Trophoblast cell (in vitro differentiated cells and primary cell): ENCODE measurements at regions not wholly inside any gene's neighbourhood (a gene's known extent, or its start where the extent isn't known, plus 50 kb on each side); places are given as distances from the start of the nearest gene placed in this dataset.
A peak's percentile ranks its signal among the peaks of the same experiment; 100 is the strongest.

Experiments used
- DNase-seq, 2 donors: peaks; one replicate each; pipeline ENCODE4 v3.0.0-alpha.2; 2016
- H2AFZ ChIP-seq: 2 replicates; pipeline ENCODE4 v1.6.1; 2013; ENCODE audit warnings: low read length, moderate library complexity, mild to moderate bottlenecking; ENCODE audit not compliant: insufficient read depth, poor library complexity
- H2AK5ac ChIP-seq: 2 replicates; pipeline ENCODE4 v1.6.1; 2013; ENCODE audit warnings: mild to moderate bottlenecking, low read length
- H2BK120ac ChIP-seq: 2 replicates; pipeline ENCODE4 v1.6.1; 2013; ENCODE audit warnings: low read length, mild to moderate bottlenecking, moderate library complexity; ENCODE audit not compliant: insufficient read depth, poor library complexity
- H2BK12ac ChIP-seq: 2 replicates; pipeline ENCODE4 v1.6.1; 2013; ENCODE audit warnings: mild to moderate bottlenecking, low read length, moderate library complexity
- H2BK5ac ChIP-seq: 2 replicates; pipeline ENCODE4 v1.6.1; 2013; ENCODE audit warnings: low read length, low read depth, moderate library complexity, mild to moderate bottlenecking; ENCODE audit not compliant: poor library complexity
- H3K14ac ChIP-seq: 2 replicates; pipeline ENCODE4 v1.6.1; 2013; ENCODE audit warnings: mild to moderate bottlenecking, low read length
- H3K18ac ChIP-seq: 2 replicates; pipeline ENCODE4 v1.6.1; 2013; ENCODE audit warnings: mild to moderate bottlenecking, low read length
- H3K23ac ChIP-seq: 2 replicates; pipeline ENCODE4 v1.6.1; 2013; ENCODE audit warnings: low read length
- H3K27ac ChIP-seq: 2 replicates; pipeline ENCODE4 v1.5.1; 2013; ENCODE audit warnings: low read depth, mild to moderate bottlenecking, inconsistent platforms, low read length, moderate library complexity
- H3K27me3 ChIP-seq: 2 replicates; pipeline ENCODE4 v1.6.1; 2013; ENCODE audit warnings: inconsistent platforms, mild to moderate bottlenecking, low read length, moderate library complexity; ENCODE audit not compliant: insufficient read depth
- H3K36me3 ChIP-seq, 2 experiments: 1 replicate in 1 of 2; 2 replicates in 1 of 2; pipeline ENCODE4 v1.6.1; 2013; ENCODE audit warnings: low read length in 2 of 2, mild to moderate bottlenecking in 2 of 2, moderate library complexity in 1 of 2; ENCODE audit not compliant: insufficient read depth in 2 of 2, control insufficient read depth in 1 of 2
- H3K4ac ChIP-seq: 2 replicates; pipeline ENCODE4 v1.6.1; 2013; ENCODE audit warnings: low read depth, mild to moderate bottlenecking, low read length, moderate library complexity
- H3K4me1 ChIP-seq, 2 experiments: 1 replicate in 1 of 2; 2 replicates in 1 of 2; pipeline ENCODE4 v1.6.1; 2013; ENCODE audit warnings: low read length in 2 of 2, mild to moderate bottlenecking in 2 of 2, moderate library complexity in 1 of 2; ENCODE audit not compliant: insufficient read depth in 2 of 2, control insufficient read depth in 1 of 2
- H3K4me2 ChIP-seq: 2 replicates; pipeline ENCODE4 v1.6.1; 2013; ENCODE audit warnings: inconsistent platforms, mild to moderate bottlenecking, low read length, moderate library complexity
- H3K4me3 ChIP-seq: 2 replicates; pipeline ENCODE4 v1.5.1; 2013; ENCODE audit warnings: mild to moderate bottlenecking, low read depth, low read length, inconsistent platforms
- H3K79me1 ChIP-seq: one replicate; pipeline ENCODE4 v1.6.1; 2013; ENCODE audit warnings: low read length
- H3K79me2 ChIP-seq: 2 replicates; pipeline ENCODE4 v1.6.1; 2013; ENCODE audit warnings: low read length, mild to moderate bottlenecking; ENCODE audit not compliant: control insufficient read depth, insufficient read depth, poor library complexity
- H3K9ac ChIP-seq: 2 replicates; pipeline ENCODE4 v1.6.1; 2013; ENCODE audit warnings: mild to moderate bottlenecking, low read length
- H3K9me3 ChIP-seq: 2 replicates; pipeline ENCODE4 v1.6.1; 2013; ENCODE audit warnings: low read depth, mild to moderate bottlenecking, control low read depth, inconsistent platforms, low read length; ENCODE audit not compliant: insufficient read depth
- H4K12ac ChIP-seq: 2 replicates; pipeline ENCODE4 v1.6.1; 2013; ENCODE audit warnings: low read depth, mild to moderate bottlenecking, low read length, moderate library complexity
- H4K8ac ChIP-seq: 2 replicates; pipeline ENCODE4 v1.6.1; 2013; ENCODE audit warnings: low read depth, mild to moderate bottlenecking, low read length, moderate library complexity
- H4K91ac ChIP-seq: one replicate; pipeline ENCODE4 v1.6.1; 2013; ENCODE audit warnings: low read depth, mild to moderate bottlenecking, low read length, moderate library complexity
- WGBS: extraction: QIAGEN DNeasy Blood & Tissue Kit; methylation state at CpG from one replicate; pipeline ENCODE4 v1.1.7; 2013; ENCODE audit warnings: missing lambda C conversion rate; ENCODE audit not compliant: insufficient read length, insufficient coverage; ENCODE audit errors: extremely low coverage; 5-methylcytosine and 5-hydroxymethylcytosine counted together

- no peak overlapping the region for H2AFZ ChIP-seq
- no peak overlapping the region for H3K14ac ChIP-seq
- H2AK5ac ChIP-seq: no peak overlapping the region
- no peak overlapping the region for H3K23ac ChIP-seq
- H2BK120ac ChIP-seq: no peak overlapping the region
- H3K9me3 ChIP-seq: no peaks in the 10 kb centered on the region
- no peaks in the 10 kb centered on the region for H3K4me1 ChIP-seq
- no peak overlapping the region for H3K27ac ChIP-seq
- DNase-seq: peak in 1 of 2 donors; percentile 50
- no peak overlapping the region for H2BK12ac ChIP-seq
- H2BK5ac ChIP-seq: no peak overlapping the region
- no peaks in the 10 kb centered on the region for H3K79me2 ChIP-seq
- no peak overlapping the region for H3K9ac ChIP-seq
- H4K12ac ChIP-seq: no peak overlapping the region
- H3K36me3 ChIP-seq: no peaks in the 10 kb centered on the region
- H3K27me3 ChIP-seq: no peaks in the 10 kb centered on the region
- no peak overlapping the region for H3K4ac ChIP-seq
- H3K79me1 ChIP-seq: no peaks in the 10 kb centered on the region
- WGBS: no CpG with 5 or more reads among the region's 1 CpG
- no peak overlapping the region for H4K91ac ChIP-seq
- no peak overlapping the region for H3K18ac ChIP-seq
- H3K4me2 ChIP-seq: no peak overlapping the region
- no peak overlapping the region for H4K8ac ChIP-seq
- H3K4me3 ChIP-seq: no peak overlapping the region
Measured at GRCh38 chr3:99413504-99413903, 224.9 kb upstream of the COL8A1 start.

- Histone ChIP-seq H4K91ac (no peak overlapping the region), H3K27me3 (no peaks in the 10 kb centered on the region), H3K9me3 (no peaks in the 10 kb centered on the region), H3K9ac (no peak overlapping the region), H3K79me1 (no peaks in the 10 kb centered on the region), H3K27ac (no peak overlapping the region), H3K18ac (no peak overlapping the region), H2AK5ac (no peak overlapping the region), H3K14ac (no peak overlapping the region), H3K4me2 (no peak overlapping the region), H4K8ac (no peak overlapping the region), H2BK5ac (no peak overlapping the region), H2BK120ac (no peak overlapping the region), H3K23ac (no peak overlapping the region), H3K79me2 (no peaks in the 10 kb centered on the region), H3K4me3 (no peak overlapping the region), H3K36me3 (no peaks in the 10 kb centered on the region), H3K4me1 (no peaks in the 10 kb centered on the region), H3K4ac (no peak overlapping the region), H4K12ac (no peak overlapping the region), H2AFZ (no peak overlapping the region), H2BK12ac (no peak overlapping the region)
- DNase-seq: no peak
- WGBS: no CpG with 5 or more reads among the region's 7 CpGs
Measured at GRCh38 chr3:99410789-99411311, 227.5 kb upstream of the COL8A1 start.

GRCh38 chr3:99409961-99410360 is 228.4 kb upstream of the COL8A1 start:
- no peak overlapping the region for H2BK5ac ChIP-seq
- H3K14ac ChIP-seq: no peak overlapping the region
- H3K27me3 ChIP-seq: no peaks in the 10 kb centered on the region
- H3K4me2 ChIP-seq: no peak overlapping the region
- H4K12ac ChIP-seq: no peak overlapping the region
- H3K36me3 ChIP-seq: no peaks in the 10 kb centered on the region
- H3K4me3 ChIP-seq: no peak overlapping the region
- H4K91ac ChIP-seq: no peak overlapping the region
- H4K8ac ChIP-seq: no peak overlapping the region
- no peak overlapping the region for H3K4ac ChIP-seq
- no peaks in the 10 kb centered on the region for H3K79me1 ChIP-seq
- no peak overlapping the region for H2BK12ac ChIP-seq
- no peaks in the 10 kb centered on the region for H3K9me3 ChIP-seq
- no peak for DNase-seq
- H2AFZ ChIP-seq: no peak overlapping the region
- no peak overlapping the region for H3K9ac ChIP-seq
- no peak overlapping the region for H2BK120ac ChIP-seq
- H3K79me2 ChIP-seq: no peaks in the 10 kb centered on the region
- no peak overlapping the region for H3K27ac ChIP-seq
- H3K4me1 ChIP-seq: no peaks in the 10 kb centered on the region
- no peak overlapping the region for H2AK5ac ChIP-seq
- H3K18ac ChIP-seq: no peak overlapping the region
- WGBS: no CpG with 5 or more reads among the region's 1 CpG
- H3K23ac ChIP-seq: no peak overlapping the region

GRCh38 chr3:99407257-99407656 is 231.1 kb upstream of the COL8A1 start:
- WGBS: no CpG with 5 or more reads among the region's 4 CpGs
- Histone ChIP-seq H4K12ac (no peak overlapping the region), H4K91ac (no peak overlapping the region), H2AK5ac (no peak overlapping the region), H3K4me3 (no peak overlapping the region), H3K36me3 (no peaks in the 10 kb centered on the region), H3K9me3 (no peaks in the 10 kb centered on the region), H2BK120ac (no peak overlapping the region), H3K18ac (no peak overlapping the region), H3K27ac (no peak overlapping the region), H2BK12ac (no peak overlapping the region), H2BK5ac (no peak overlapping the region), H3K4me1 (no peaks in the 10 kb centered on the region), H3K79me1 (no peaks in the 10 kb centered on the region), H3K27me3 (no peaks in the 10 kb centered on the region), H2AFZ (no peak overlapping the region), H3K14ac (no peak overlapping the region), H4K8ac (no peak overlapping the region), H3K23ac (no peak overlapping the region), H3K9ac (no peak overlapping the region), H3K79me2 (no peaks in the 10 kb centered on the region), H3K4ac (no peak overlapping the region), H3K4me2 (no peak overlapping the region)
- no peak for DNase-seq
